Erythroblast (primary cell): ENCODE measurements at regions not wholly inside any gene's neighbourhood (a gene's known extent, or its start where the extent isn't known, plus 50 kb on each side); places are given as distances from the start of the nearest gene placed in this dataset.
"Not testable (repeated sequence)": the region's sequence is repeated elsewhere in the genome, so short reads cannot be mapped to it uniquely, and the experiment has no call there.

Experiments used
- DNase-seq, 2 experiments: peaks; one replicate each; lab custom pipeline; 2025; lab: John Stamatoyannopoulos, UW
- GATA1 ChIP-seq: IDR thresholded peaks from 2 replicates; pipeline ENCODE4 v1.6.1; 2011; ENCODE audit warnings: low read depth, mild to moderate bottlenecking, control low read depth, low read length, moderate library complexity
- POLR2A ChIP-seq: IDR thresholded peaks from 2 replicates; pipeline ENCODE4 v1.6.1; 2011; ENCODE audit warnings: mild to moderate bottlenecking, low read length

DNA sequence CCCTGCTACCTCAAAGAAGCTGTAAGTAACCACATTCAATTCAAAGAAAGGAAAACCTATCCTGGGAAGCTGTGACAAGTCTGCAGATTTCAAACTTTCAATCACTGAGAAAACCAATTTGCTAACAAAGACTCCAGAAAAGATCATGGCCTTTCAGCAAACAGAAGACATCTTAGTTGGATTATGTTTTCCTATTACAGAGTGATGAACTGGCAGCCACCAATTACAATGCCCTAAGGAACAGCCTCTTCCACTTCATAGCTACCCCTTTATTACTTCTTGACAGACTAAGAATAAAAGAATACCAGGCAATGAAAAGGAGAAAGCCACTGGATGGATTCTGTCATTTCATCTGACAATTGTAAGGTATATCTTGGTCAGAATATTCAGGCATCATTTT is 128.2 kb upstream of the RASEF start:
- no peak for DNase-seq
- no peak for TF ChIP-seq GATA1
- no peak for TF ChIP-seq POLR2A

DNA sequence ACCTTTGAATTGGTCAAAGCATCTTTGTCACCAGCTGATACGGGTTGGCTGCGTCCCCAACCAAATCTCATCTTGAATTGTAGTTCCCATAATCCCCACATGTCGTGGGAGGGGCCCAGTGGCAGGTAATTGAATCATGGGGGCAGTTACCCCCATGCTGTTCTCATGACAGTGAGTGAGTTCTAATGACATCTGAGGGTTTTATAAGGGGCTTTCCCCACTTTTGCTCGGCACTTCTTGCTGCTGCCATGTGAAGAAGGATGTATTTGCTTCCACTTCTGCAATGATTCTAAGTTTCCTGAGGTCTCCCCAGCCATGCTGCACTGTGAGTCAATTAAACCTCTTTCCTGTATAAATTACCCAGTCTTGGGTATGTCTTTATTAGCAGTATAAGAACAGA is 126.1 kb upstream of the RASEF start:
- DNase-seq, result not testable (repeated sequence)

DNA sequence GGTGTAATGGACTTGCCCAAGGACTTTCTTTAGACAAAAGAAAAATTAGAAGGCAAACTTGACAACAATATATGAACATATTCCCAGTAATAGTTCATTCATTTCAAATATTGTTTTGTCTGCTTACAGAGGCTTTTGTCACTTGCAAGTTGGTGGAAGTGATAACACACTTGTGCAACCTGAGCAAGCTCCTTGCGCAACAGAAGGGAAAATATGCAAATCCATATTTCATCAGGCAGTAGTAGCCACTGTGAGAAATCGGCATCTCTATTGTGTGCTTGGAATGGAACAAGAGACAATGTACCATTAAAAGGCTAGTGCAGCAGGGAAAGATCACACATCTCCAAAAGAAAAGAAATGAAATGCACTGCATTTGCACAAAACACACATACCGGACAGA is 125.3 kb upstream of the RASEF start:
- no peak for DNase-seq

DNA sequence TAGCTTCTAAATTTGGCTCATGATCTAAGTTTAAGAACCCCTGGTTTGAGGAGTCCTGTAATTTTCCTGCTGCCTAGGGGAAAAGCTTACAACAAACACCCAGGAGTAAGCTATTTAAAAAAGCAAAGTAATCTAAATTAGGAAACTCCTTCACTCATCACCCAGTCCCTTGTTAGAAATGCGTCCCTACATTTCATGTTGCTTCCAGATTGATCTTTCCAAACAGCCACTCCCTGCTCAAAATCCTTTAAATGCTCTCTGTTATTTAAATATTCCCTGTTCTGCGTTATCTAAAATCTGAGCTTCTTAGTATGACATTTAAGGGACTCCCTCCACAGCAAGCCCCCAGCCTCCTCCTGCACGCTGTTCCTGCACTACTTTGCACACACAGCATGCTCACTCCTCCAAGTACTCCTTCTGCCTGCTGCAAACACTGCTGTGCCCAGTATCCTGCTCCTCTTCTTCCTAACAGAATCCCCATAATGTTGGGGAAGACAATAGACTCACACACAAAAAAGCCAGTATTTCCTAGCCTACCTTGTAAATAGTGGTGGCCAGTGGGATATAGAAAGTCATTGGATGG is 123.3 kb upstream of the RASEF start:
- DNase-seq, result no peak
- TF ChIP-seq POLR2A (no peak), GATA1 (no peak)

More for the DNA sequence above, 125.3 kb upstream of the RASEF start:
- TF ChIP-seq GATA1, result no peak
- no peak for TF ChIP-seq POLR2A

DNA sequence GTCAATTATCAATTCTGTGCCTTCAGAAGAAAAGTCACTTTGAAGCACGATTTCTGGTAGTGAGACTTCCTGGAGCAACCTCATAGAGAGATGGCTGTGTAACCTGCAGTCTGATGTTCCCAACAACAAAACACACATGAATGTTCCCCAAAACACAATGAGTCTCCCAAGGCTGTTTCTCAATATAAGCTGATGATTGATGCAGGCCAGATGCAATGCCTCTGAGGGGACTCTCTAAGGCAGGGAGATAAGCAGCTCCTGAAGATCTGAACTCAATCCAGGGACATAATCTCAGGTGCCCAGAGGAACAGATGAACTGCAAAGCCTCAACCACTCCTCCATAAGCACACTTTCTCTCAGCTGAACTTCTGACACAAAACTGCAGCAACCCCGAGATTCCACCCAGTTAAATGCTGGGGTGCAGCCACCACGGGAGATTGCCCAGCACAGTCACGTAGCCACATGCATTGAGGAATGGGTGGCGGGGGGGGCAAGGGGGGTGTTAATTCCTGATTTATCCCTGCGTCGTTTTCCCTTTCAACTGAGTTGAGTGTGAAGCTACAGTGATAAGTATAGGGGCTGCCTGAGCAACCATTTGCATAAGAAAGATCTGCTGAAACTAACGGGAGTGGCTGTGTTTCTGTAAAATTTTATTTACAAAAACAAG is 122.7 kb upstream of the RASEF start:
- no peak for TF ChIP-seq POLR2A
- no peak for TF ChIP-seq GATA1
- no peak for DNase-seq

DNA sequence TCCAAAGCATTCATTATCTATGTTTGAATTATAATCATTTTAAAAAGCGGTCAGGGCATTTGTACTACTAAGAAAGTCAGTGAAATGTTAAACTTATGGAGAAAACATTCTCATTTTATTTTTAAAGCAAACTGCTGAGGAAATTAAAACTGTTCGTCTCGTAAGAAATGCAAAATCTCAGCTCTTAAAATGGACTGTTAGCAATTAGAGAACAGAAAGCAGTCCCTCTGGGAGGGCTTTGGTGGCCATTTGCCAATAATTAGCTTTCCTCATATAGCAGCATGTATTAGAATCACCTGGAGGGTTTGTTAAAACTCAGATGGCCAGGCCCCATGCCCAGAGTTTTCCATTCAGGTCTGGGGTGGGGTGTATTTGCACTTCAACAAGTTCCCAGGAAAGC is 120.7 kb upstream of the RASEF start:
- no peak for DNase-seq
- TF ChIP-seq POLR2A, result no peak
- TF ChIP-seq GATA1, result no peak

DNA sequence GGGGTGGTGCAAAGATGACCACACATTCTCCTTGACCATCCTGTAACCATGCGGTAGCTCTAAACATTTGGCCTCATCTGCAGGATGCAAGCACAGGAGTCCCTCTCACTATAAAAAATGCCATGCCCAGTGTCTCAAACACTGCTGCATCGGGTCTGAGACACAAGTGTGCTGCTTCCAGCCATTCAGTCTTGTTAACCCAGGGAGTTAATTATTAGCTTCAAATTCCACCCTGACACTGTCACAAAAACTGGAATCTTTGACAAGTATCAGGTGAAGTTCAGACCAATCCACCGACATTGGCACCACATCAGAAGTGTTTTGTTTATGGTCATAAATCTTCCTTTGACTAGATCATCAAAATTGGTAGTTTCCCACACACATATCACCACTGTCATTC is 119.1 kb upstream of the RASEF start:
- no peak for TF ChIP-seq POLR2A
- no peak for TF ChIP-seq GATA1
- DNase-seq, result no peak

DNA sequence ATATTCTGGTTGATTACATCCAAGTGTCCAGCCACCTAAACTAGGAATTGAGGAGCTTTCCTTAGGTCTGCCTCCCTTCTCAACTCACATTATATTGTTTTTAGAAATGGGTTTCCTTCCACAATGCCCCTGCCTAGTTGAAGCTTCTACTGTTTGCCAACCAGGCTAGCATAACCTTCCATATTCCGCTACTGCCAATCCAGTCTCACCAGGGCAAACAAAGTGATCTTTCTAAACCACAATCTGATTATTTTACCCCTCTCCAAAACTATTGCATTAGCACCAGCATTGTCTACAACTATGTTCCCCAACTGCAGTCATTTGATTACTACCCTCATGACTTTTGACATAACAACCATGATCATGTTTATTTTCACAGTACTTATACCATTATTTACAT is 115.8 kb upstream of the RASEF start:
- no peak for DNase-seq
- TF ChIP-seq GATA1 (no peak), POLR2A (no peak)

DNA sequence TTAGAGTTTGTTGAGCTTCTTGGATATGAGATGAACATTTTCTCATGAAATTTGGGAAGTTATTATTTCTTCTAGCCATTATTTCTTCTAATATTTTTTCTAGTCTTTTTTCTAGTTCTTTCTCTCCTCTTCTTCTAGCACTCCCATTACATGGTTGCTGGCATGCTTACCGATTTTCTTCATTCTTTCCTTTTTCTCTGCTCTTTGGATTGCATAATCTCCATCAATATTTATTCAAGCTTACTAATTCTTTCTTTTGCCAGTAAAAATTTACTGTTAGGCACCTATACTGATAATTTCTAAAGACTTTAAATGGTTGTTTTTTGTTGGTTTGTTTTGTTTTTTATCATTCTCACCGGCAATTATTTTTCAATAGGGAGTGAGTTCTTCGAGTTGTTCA is 114.8 kb upstream of the RASEF start:
- no peak for DNase-seq
- no peak for TF ChIP-seq POLR2A

DNA sequence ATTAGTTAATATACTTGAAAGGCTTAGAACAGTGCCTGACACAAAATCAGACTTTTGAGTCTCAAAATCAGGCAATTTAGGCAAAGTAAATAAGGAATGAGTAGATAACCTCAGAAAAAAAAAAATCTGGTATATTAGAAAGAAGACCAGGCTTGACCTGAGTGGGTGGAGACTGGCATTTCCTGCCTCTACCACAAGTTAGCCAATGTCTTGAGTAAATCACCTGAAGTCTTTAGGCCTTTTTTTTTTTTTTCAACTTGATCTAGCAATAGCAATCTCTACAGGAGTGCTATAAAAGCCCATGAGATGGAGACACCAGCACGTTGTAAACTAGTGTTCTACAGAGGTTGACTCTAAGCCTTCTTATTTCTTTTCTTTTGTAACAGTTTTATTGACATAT is 104.2 kb upstream of the RASEF start:
- DNase-seq, result no peak
- no peak for TF ChIP-seq GATA1
- TF ChIP-seq POLR2A, result no peak

DNA sequence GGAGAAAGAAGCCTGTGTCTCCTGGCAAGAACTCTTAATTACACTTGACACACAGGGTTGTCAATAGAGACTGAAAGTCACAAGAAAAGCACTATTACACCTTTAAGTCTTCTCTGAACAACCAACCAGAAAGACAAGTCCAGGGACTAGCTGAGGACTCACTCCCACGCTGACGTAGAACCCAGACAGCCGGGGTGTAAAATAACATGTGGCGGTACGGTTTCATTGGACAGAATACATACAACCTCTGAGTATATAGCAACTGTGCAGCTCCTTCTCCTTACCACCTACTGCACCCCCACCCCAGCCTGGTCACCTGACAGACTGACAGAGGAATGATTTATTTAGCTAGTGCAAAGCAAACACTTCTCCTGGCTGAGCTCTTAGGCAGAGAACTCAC is 103.4 kb upstream of the RASEF start:
- TF ChIP-seq POLR2A, result no peak
- no peak for TF ChIP-seq GATA1
- no peak for DNase-seq

DNA sequence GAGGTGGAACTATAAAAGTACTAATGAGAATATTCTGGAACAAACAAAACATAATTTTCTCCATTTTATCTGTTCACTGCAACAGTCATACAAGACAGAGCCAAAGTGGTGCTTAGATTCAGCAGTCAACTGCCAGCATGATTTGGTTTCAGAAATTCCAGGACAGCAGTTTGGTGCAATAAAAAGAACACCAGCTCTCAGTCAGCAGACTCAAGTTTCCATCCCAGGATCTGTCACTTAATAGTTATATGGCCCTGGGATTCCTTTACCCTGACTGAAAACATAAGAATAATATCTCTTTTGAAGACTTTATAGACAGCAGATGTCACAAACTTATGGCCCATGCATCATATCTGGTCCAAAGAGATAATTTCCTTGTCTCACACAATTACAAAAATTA is 92.8 kb upstream of the RASEF start:
- TF ChIP-seq POLR2A (no peak), GATA1 (no peak)
- DNase-seq, result no peak

DNA sequence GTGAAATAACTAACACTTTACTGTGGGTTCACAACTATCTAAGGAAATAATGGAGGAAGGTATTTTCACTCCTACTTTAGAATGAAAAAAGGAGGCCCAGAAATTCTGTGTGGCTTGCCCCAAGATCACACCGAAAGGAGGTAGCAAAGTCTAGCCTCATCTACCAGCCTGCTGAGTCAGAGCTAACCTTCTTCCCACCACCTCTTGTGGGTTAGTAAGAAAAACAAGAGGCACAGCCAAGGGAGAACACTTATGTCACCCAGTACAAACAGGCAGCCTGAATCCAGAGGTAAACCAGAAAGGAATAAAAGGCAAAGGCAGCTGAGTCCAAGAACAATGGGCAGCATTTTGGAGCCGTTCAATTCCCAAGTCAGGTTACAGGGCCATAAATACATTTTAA is 91.9 kb upstream of the RASEF start:
- DNase-seq, result no peak
- TF ChIP-seq POLR2A, result no peak
- TF ChIP-seq GATA1, result no peak

DNA sequence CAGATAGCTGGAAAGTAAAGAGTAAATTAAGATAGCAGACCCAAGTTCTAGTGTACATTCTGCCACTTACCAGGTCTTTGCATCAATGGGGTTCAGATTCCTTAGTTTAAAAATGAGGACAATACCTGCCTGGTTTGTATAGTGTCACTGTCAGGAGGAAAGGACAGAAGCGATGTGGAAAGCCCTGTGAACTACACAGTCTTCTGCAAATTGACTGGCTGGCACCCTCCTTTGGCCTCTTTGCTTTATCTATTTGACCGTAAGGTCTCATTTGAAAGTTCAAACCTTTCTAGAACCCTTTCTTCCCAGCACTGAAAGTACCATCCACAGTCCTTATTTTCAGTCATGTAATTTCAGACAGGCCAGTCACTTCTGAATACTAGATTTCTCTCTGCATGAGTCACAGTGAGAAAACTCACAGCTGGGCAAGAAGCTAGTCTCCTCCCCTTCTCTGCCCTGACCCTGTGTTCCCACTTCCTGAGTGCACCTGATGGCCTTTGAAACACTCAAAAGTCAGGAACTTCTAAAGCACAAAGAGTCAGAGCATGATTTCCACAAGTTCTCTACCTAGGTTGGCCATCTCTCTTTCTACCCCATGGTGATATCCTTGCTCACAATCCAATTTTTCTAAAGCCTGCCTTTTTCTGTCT is 91.3 kb upstream of the RASEF start:
- no peak for DNase-seq
- no peak for TF ChIP-seq GATA1
- TF ChIP-seq POLR2A, result no peak

DNA sequence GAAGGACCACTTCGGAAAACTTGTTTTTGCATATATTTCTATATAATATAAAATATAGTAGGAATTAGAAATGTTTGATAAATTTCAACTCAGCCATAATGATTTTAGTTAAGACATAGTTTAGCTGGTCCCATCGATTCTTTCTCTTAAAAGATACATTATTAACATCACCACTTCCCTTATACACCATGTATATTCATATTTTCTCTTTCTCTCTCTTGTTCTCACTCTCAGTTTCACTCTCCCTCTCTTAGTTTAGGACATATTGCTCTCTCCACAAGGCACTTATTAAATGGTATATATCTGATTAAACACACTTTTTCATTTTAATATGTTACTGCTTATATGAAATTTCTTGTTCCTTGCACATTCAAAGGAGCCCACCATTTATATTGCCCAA is 90.1 kb upstream of the RASEF start:
- no peak for DNase-seq
- TF ChIP-seq GATA1 (no peak), POLR2A (no peak)
